ENCODE measurements at regions not wholly inside any gene's neighbourhood (a gene's known extent, or its start where the extent isn't known, plus 50 kb on each side); places are given as distances from the start of the nearest gene placed in this dataset.

- TF ChIP-seq CTCF (IDR thresholded peaks at IDR 0.05) (no peak), POLR2A (IDR thresholded peaks at IDR 0.05) (no peak)
Observed at GRCh38 chr9:93896496-93897033, 58.6 kb downstream of the BARX1 start.
